Breast epithelium (tissue), 4 donors: ENCODE measurements at regions not wholly inside any gene's neighbourhood (a gene's known extent, or its start where the extent isn't known, plus 50 kb on each side); places are given as distances from the start of the nearest gene placed in this dataset.

Experiments used
- DNase-seq, 2 donors: peaks; one replicate each; pipeline ENCODE4 v3.0.0-alpha.2; 2019; ENCODE audit warnings: low spot score in 2 of 2
- H3K27ac ChIP-seq, 2 donors: fragments of 200-600 bp; sonication (generic) in 1 of 2; one replicate each; pipeline ENCODE4 v1.5.1; 2016 to 2019; ENCODE audit warnings: mild to moderate bottlenecking in 1 of 2
- H3K27me3 ChIP-seq, 2 donors: fragments of 200-600 bp; sonication (generic) in 1 of 2; one replicate each; pipeline versions ENCODE4 v1.5.1 to v1.6.0; 2017 to 2019; ENCODE audit warnings: control low read depth in 1 of 2, mild to moderate bottlenecking in 1 of 2
- H3K36me3 ChIP-seq: fragments of 200-600 bp; one replicate; pipeline ENCODE4 v1.5.1; 2019
- H3K4me1 ChIP-seq, 2 donors: fragments of 200-600 bp; sonication (generic); one replicate each; pipeline ENCODE4 v1.5.1; 2016 to 2019; ENCODE audit warnings: control low read depth in 1 of 2
- H3K4me3 ChIP-seq, 3 donors: fragments of 200-600 bp; sonication (generic); 1 replicate in 2 of 3; 2 replicates in 1 of 3; pipeline ENCODE4 v1.5.1; 2016 to 2019; ENCODE audit warnings: mild to moderate bottlenecking in 3 of 3, moderate library complexity in 2 of 3
- H3K9me3 ChIP-seq, 2 donors: fragments of 200-600 bp; sonication (generic) in 1 of 2; one replicate each; pipeline ENCODE4 v1.5.1; 2016 to 2019; ENCODE audit warnings: control low read depth in 1 of 2
- CTCF ChIP-seq, 3 donors: fragments of 450-650 bp; IDR thresholded peaks; one replicate each; pipeline ENCODE4 v1.5.1; 2016 to 2017; ENCODE audit warnings: antibody characterized with exemption in 3 of 3, mild to moderate bottlenecking in 3 of 3, moderate library complexity in 3 of 3
- POLR2A ChIP-seq: fragments of 450-650 bp; IDR thresholded peaks from one replicate; pipeline ENCODE4 v1.6.1; 2016; ENCODE audit warnings: antibody characterized with exemption, mild to moderate bottlenecking, moderate library complexity
- POLR2AphosphoS5 ChIP-seq, 3 donors: sonication (generic); formaldehyde crosslinking; IDR thresholded peaks; one replicate each; pipeline ENCODE4 v1.6.1; 2017; ENCODE audit warnings: antibody characterized with exemption in 3 of 3
- intact Hi-C: fragments of 100-400 bp; cut with DNase I; formaldehyde crosslinking; loops from one replicate; pipeline ENCODE4 v1.15.1; 2023; ENCODE audit warnings: low total_unique reads

- DNase-seq: no peak
- no peak overlapping the region for H3K4me3 ChIP-seq
- H3K9me3 ChIP-seq: no peaks in the 10 kb centered on the region
- no peak for TF ChIP-seq POLR2AphosphoS5 (IDR thresholded peaks at IDR 0.05)
- no peak for TF ChIP-seq CTCF (IDR thresholded peaks at IDR 0.05)
- TF ChIP-seq POLR2A: no peak
- H3K4me1 ChIP-seq: peaks cover 0 to 6% of the 10 kb centered on the region in 2 donors
- H3K36me3 ChIP-seq: no peaks in the 10 kb centered on the region
- H3K27ac ChIP-seq: peak overlapping the region in 1 of 2 donors; percentile 44
- H3K27me3 ChIP-seq: no peaks in the 10 kb centered on the region
- intact Hi-C loops: no loop called here
Measured at GRCh38 chr2:196268025-196268424, 96.6 kb upstream of the STK17B start.

GRCh38 chr2:196268538-196269338 is 97.4 kb upstream of the STK17B start:
- H3K4me3 ChIP-seq: no peak overlapping the region
- no peak for DNase-seq

GRCh38 chr2:196271795-196272194 is 100.4 kb upstream of the STK17B start:
- no peaks in the 10 kb centered on the region for H3K9me3 ChIP-seq
- intact Hi-C loops: no loop called here

More at GRCh38 chr2:196268538-196269338, 97.4 kb upstream of the STK17B start:
- peaks cover 0 to 6% of the 10 kb centered on the region in 2 donors for H3K4me1 ChIP-seq
- intact Hi-C loops: no loop called here
- no peaks in the 10 kb centered on the region for H3K36me3 ChIP-seq
- peak overlapping the region in 1 of 2 donors; percentile 44 for H3K27ac ChIP-seq
- no peaks in the 10 kb centered on the region for H3K27me3 ChIP-seq
- H3K9me3 ChIP-seq: no peaks in the 10 kb centered on the region
- TF ChIP-seq POLR2A (no peak), CTCF (IDR thresholded peaks at IDR 0.05) (no peak), POLR2AphosphoS5 (IDR thresholded peaks at IDR 0.05) (no peak)

GRCh38 chr2:196274387-196274809 is 103.0 kb upstream of the STK17B start:
- Histone ChIP-seq H3K27ac (peak overlapping the region in 1 of 2 donors; percentile 39), H3K4me1 (no peaks in the 10 kb centered on the region), H3K27me3 (no peaks in the 10 kb centered on the region), H3K36me3 (no peaks in the 10 kb centered on the region), H3K4me3 (no peak overlapping the region), H3K9me3 (no peaks in the 10 kb centered on the region)
- no peak for DNase-seq
- TF ChIP-seq CTCF (IDR thresholded peaks at IDR 0.05) (no peak), POLR2A (no peak), POLR2AphosphoS5 (IDR thresholded peaks at IDR 0.05) (peak in 1 of 3 donors; percentile 13)
- intact Hi-C loops: no loop called here

More at GRCh38 chr2:196271795-196272194, 100.4 kb upstream of the STK17B start:
- Histone ChIP-seq H3K27me3 (no peaks in the 10 kb centered on the region), H3K36me3 (no peaks in the 10 kb centered on the region), H3K4me3 (no peak overlapping the region), H3K4me1 (peaks cover 0 to 6% of the 10 kb centered on the region in 2 donors), H3K27ac (no peak overlapping the region)
- no peak for TF ChIP-seq POLR2AphosphoS5 (IDR thresholded peaks at IDR 0.05)
- TF ChIP-seq POLR2A: no peak
- DNase-seq: no peak

GRCh38 chr2:196275646-196276352 is 104.4 kb upstream of the STK17B start:
- Histone ChIP-seq H3K27ac (peak overlapping the region in 1 of 2 donors; percentile 9), H3K9me3 (no peaks in the 10 kb centered on the region), H3K4me3 (no peak overlapping the region), H3K27me3 (no peaks in the 10 kb centered on the region), H3K36me3 (no peaks in the 10 kb centered on the region), H3K4me1 (no peaks in the 10 kb centered on the region)
- TF ChIP-seq CTCF (IDR thresholded peaks at IDR 0.05) (no peak), POLR2A (no peak), POLR2AphosphoS5 (IDR thresholded peaks at IDR 0.05) (no peak)
- intact Hi-C loops: no loop called here
- no peak for DNase-seq
